Mucosa of rectum (tissue), 2 donors: ENCODE measurements at regions not wholly inside any gene's neighbourhood (a gene's known extent, or its start where the extent isn't known, plus 50 kb on each side); places are given as distances from the start of the nearest gene placed in this dataset.

Source experiments
- H3K27ac ChIP-seq, 2 donors: one replicate each; pipeline ENCODE4 v1.7.0; 2013; ENCODE audit warnings: inconsistent platforms in 2 of 2, low read depth in 2 of 2, low read length in 2 of 2
- H3K27me3 ChIP-seq, 2 donors: one replicate each; pipeline ENCODE4 v1.7.0; 2013; ENCODE audit warnings: low read length in 2 of 2; ENCODE audit not compliant: control insufficient read depth in 2 of 2, insufficient read depth in 2 of 2
- H3K36me3 ChIP-seq, 2 donors: one replicate each; pipeline ENCODE4 v1.7.0; 2013; ENCODE audit warnings: low read length in 2 of 2; ENCODE audit not compliant: control insufficient read depth in 2 of 2, insufficient read depth in 2 of 2
- H3K4me1 ChIP-seq, 2 donors: one replicate each; pipeline ENCODE4 v1.7.0; 2013; ENCODE audit warnings: low read length in 2 of 2, mild to moderate bottlenecking in 1 of 2; ENCODE audit not compliant: control insufficient read depth in 2 of 2, insufficient read depth in 2 of 2
- H3K4me3 ChIP-seq, 2 donors: one replicate each; pipeline ENCODE4 v1.7.0; 2013; ENCODE audit warnings: low read length in 2 of 2
- H3K9ac ChIP-seq, 2 donors: one replicate each; pipeline ENCODE4 v1.7.0; 2013; ENCODE audit warnings: low read length in 2 of 2, low read depth in 1 of 2, mild to moderate bottlenecking in 1 of 2
- H3K9me3 ChIP-seq, 2 donors: one replicate each; pipeline ENCODE4 v1.7.0; 2013; ENCODE audit warnings: low read length in 2 of 2; ENCODE audit not compliant: control insufficient read depth in 2 of 2
- donor health status: healthy.
- donor health status: Normal muscosa, but diverticular disease.

- no peaks in the 10 kb centered on the region for H3K36me3 ChIP-seq
- no peaks in the 10 kb centered on the region for H3K9me3 ChIP-seq
- no peak overlapping the region for H3K4me3 ChIP-seq
These were observed 713.1 kb downstream of the CBLN2 start for GRCh38 chr18:71831039-71831438.

GRCh38 chr18:71827301-71827700, 716.8 kb downstream of the CBLN2 start:
- no peaks in the 10 kb centered on the region for H3K27me3 ChIP-seq
- H3K27ac ChIP-seq = no peak overlapping the region
- no peak overlapping the region for H3K4me3 ChIP-seq
- no peaks in the 10 kb centered on the region for H3K9me3 ChIP-seq
- H3K9ac ChIP-seq = no peak overlapping the region
- no peaks in the 10 kb centered on the region for H3K36me3 ChIP-seq
- H3K4me1 ChIP-seq = no peaks in the 10 kb centered on the region

More at GRCh38 chr18:71831039-71831438, 713.1 kb downstream of the CBLN2 start:
- H3K27ac ChIP-seq = no peak overlapping the region
- H3K4me1 ChIP-seq = no peaks in the 10 kb centered on the region
- H3K27me3 ChIP-seq = no peaks in the 10 kb centered on the region
- no peak overlapping the region for H3K9ac ChIP-seq

DNA sequence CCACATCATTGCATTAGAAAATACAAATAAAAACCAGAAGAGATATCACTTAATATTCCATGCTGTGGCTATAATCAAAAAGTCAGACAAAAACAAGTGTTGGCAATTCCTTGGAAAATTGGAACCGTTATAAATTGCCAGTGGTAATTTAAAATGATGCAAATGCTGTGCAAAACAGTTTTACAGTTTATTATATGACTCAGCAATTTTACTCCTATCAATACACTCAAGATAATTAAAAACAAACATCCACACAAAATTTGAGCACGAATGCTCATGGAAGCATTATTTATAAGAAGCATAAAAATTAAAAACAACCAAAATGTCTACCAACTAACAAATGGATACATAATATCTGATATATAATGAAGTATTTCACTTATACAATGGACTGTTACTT, 728.8 kb downstream of the CBLN2 start:
- Histone ChIP-seq H3K4me1 (no peaks in the 10 kb centered on the region), H3K27ac (no peak overlapping the region), H3K9ac (no peak overlapping the region), H3K4me3 (no peak overlapping the region), H3K27me3 (no peaks in the 10 kb centered on the region), H3K9me3 (peaks cover 0 to 3% of the 10 kb centered on the region in 2 donors), H3K36me3 (no peaks in the 10 kb centered on the region)

DNA sequence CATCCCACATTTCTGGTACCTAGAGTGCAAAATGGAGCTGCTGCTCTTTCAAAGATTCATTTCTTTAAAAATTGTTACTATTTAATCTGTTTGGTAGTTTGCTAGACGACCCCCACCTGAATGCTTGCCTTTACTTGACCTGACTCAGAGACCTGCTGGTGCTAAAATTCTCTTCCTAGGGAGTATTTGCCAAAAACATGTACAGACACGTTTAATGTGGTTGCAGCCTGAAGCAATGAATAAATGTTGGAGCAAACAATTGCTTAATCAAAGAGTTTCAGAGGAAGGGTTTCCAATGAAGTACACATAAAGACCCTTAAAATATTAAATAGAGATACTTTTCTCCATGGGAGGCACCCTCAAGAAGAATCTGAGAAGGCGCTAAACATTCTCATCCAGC, 734.4 kb downstream of the CBLN2 start:
- Histone ChIP-seq H3K27ac (no peak overlapping the region), H3K9me3 (peaks cover 0 to 3% of the 10 kb centered on the region in 2 donors), H3K4me1 (no peaks in the 10 kb centered on the region), H3K4me3 (no peak overlapping the region), H3K36me3 (no peaks in the 10 kb centered on the region), H3K27me3 (no peaks in the 10 kb centered on the region), H3K9ac (no peak overlapping the region)

DNA sequence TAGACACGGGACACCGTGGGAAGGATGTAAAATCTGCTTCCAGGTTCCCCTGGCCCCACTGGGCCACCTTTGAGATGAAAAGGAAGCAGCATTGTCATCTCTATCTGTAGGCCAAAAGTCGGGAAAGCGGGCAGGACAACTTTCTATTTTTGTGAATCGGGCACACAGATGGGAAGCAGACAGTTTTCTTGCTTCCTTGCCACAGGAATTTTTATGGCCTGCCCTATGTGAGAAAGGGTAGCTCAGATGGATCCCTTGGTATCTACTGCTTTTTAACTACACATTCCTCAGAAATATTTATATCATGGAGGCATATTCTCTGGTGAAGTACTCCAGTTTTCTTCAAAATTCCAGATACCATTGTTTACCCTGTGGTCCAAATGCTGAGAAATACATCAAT, 735.5 kb downstream of the CBLN2 start:
- Histone ChIP-seq H3K4me3 (no peak overlapping the region), H3K36me3 (no peaks in the 10 kb centered on the region), H3K27me3 (no peaks in the 10 kb centered on the region), H3K4me1 (no peaks in the 10 kb centered on the region), H3K9ac (no peak overlapping the region), H3K27ac (no peak overlapping the region), H3K9me3 (peaks cover 0 to 3% of the 10 kb centered on the region in 2 donors)

DNA sequence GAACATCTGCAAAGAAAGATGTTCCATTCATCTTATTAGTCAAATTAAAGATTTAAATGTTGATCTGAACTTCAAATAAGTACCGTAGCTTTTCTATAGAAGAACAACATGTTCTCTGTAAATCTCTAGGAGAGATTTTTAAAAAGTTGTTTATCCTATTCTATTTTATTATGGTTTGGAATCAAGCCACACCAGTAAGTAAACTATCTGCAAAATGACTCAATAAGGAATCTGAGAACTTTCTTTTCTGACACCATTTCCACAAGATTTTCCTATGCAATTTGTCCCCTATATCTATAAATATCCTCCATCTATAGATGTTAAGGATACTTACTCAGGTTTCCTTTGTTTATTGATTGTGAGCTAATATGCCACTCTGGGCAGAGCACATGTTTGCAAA, 736.6 kb downstream of the CBLN2 start:
- no peak overlapping the region for H3K9ac ChIP-seq
- no peaks in the 10 kb centered on the region for H3K36me3 ChIP-seq
- no peak overlapping the region for H3K27ac ChIP-seq
- no peaks in the 10 kb centered on the region for H3K4me1 ChIP-seq
- H3K27me3 ChIP-seq = no peaks in the 10 kb centered on the region
- no peak overlapping the region for H3K4me3 ChIP-seq
- peaks cover 0 to 3% of the 10 kb centered on the region in 2 donors for H3K9me3 ChIP-seq

DNA sequence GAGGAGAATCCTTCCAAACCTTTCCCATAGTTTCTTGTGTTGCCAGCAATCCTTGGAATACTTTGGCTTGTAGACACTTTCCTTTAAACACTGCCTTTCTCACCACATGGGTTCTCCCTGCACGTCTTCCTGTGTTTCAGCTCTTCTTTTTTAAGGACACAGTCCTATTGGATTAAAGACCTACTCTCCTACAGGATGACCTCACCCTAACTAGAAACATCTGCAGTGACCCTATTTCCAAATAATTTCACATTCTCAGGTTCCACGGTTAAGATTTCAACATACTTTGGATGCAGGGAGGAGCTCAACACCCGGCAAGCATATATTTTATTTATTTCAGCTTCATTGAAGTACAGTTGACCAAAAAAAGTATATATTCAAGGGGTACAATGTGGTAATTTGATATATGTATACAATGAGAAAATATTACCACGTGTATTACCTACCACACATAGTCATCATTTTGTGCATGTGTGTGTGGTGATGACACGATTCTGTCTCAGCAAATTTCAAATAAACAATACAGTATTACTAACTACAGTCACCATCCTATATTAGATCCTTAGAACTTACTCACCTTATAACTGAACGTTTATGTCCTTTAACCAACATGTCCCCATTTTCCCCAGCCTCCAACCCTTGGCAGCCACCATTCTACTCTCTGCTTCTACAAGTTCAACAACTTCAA, 745.0 kb downstream of the CBLN2 start:
- Histone ChIP-seq H3K4me3 (no peak overlapping the region), H3K9me3 (no peaks in the 10 kb centered on the region), H3K9ac (no peak overlapping the region), H3K27me3 (no peaks in the 10 kb centered on the region), H3K27ac (no peak overlapping the region), H3K36me3 (no peaks in the 10 kb centered on the region), H3K4me1 (no peaks in the 10 kb centered on the region)

DNA sequence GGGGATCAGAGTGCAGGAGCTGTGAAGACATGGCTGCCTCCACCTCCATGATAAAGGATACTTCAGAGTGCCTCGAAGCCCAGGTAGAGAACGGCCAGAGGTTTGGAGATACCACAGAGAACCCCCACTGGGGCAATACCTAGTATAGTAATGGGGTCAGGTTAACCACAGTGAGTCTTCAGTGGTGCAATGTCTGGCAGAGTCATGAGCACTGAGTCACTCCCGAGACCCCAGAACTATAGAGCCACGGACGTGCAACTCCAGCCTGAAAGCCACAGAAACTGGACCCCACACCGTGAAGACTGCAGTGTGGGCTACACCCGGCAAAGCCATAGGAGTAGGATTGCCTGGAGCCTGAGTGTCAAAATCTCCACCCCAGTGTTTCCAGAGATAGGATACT, 746.6 kb downstream of the CBLN2 start:
- Histone ChIP-seq H3K9me3 (no peaks in the 10 kb centered on the region), H3K27ac (no peak overlapping the region), H3K4me1 (no peaks in the 10 kb centered on the region), H3K27me3 (no peaks in the 10 kb centered on the region), H3K4me3 (no peak overlapping the region), H3K36me3 (no peaks in the 10 kb centered on the region), H3K9ac (no peak overlapping the region)

- no peaks in the 10 kb centered on the region for H3K27me3 ChIP-seq
- H3K36me3 ChIP-seq = no peaks in the 10 kb centered on the region
- no peak overlapping the region for H3K4me3 ChIP-seq
These were observed 759.4 kb downstream of the CBLN2 start for GRCh38 chr18:71784777-71785176.

DNA sequence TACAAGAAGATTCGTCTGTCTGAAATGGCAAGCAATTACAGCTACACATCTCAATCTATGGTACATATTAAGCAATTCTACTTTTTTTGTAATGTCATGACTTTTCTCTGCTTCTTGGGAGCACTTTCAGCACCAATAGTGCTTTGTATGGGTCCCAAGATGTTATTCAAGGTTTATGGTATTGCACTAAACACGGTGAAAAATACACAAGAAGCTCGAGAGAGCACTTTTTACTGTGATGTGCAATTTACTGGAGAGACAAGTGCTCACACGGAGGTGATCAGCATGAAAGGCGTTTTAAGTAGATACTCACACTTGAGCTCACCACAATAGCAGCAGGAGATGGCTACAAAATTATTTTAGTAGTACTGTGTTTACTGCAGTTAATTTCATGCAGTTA, 783.6 kb downstream of the CBLN2 start:
- Histone ChIP-seq H3K27me3 (no peaks in the 10 kb centered on the region), H3K4me3 (no peak overlapping the region), H3K4me1 (no peaks in the 10 kb centered on the region), H3K36me3 (no peaks in the 10 kb centered on the region), H3K27ac (no peak overlapping the region), H3K9me3 (no peaks in the 10 kb centered on the region), H3K9ac (no peak overlapping the region)

More at GRCh38 chr18:71784777-71785176, 759.4 kb downstream of the CBLN2 start:
- Histone ChIP-seq H3K9ac (no peak overlapping the region), H3K27ac (no peak overlapping the region), H3K4me1 (no peaks in the 10 kb centered on the region), H3K9me3 (no peaks in the 10 kb centered on the region)
